DMS 273 (cell line): ENCODE measurements at regions not wholly inside any gene's neighbourhood (a gene's known extent, or its start where the extent isn't known, plus 50 kb on each side); places are given as distances from the start of the nearest gene placed in this dataset.
A peak's percentile ranks its signal among the peaks of the same experiment; 100 is the strongest.

Experiments
- DNase-seq: peaks from one replicate; lab custom pipeline; 2025; ENCODE audit not compliant: unreplicated experiment; lab: John Stamatoyannopoulos, UW

GRCh38 chr1:173128742-173129141, 78.0 kb upstream of the TNFSF18 start:
- DNase-seq, result no peak

- no peak for DNase-seq
These were observed 76.9 kb upstream of the TNFSF18 start for GRCh38 chr1:173127369-173128307.

GRCh38 chr1:173126421-173126820, 75.7 kb upstream of the TNFSF18 start:
- no peak for DNase-seq

GRCh38 chr1:173122958-173123852, 72.5 kb upstream of the TNFSF18 start:
- peak; percentile 66 for DNase-seq

GRCh38 chr1:173122344-173122935, 71.7 kb upstream of the TNFSF18 start:
- no peak for DNase-seq

GRCh38 chr1:173118404-173118803, 67.7 kb upstream of the TNFSF18 start:
- DNase-seq, result no peak

- no peak for DNase-seq
These were observed 67.0 kb upstream of the TNFSF18 start for GRCh38 chr1:173117761-173118160.

GRCh38 chr1:173117108-173117633, 66.4 kb upstream of the TNFSF18 start:
- no peak for DNase-seq

GRCh38 chr1:173114346-173114745, 63.6 kb upstream of the TNFSF18 start:
- no peak for DNase-seq

- no peak for DNase-seq
These were observed 62.4 kb upstream of the TNFSF18 start for GRCh38 chr1:173113015-173113741.

- DNase-seq, result no peak
These were observed 61.4 kb upstream of the TNFSF18 start for GRCh38 chr1:173112129-173112528.

GRCh38 chr1:173107696-173108095, 57.0 kb upstream of the TNFSF18 start:
- no peak for DNase-seq

- no peak for DNase-seq
These were observed 52.3 kb upstream of the TNFSF18 start for GRCh38 chr1:173103006-173103405.

- no peak for DNase-seq
These were observed 50.8 kb upstream of the TNFSF18 start for GRCh38 chr1:173101589-173101988.

GRCh38 chr1:173100476-173101107, 49.9 kb upstream of the TNFSF18 start:
- DNase-seq, result no peak
